ENCODE measurements at regions not wholly inside any gene's neighbourhood (a gene's known extent, or its start where the extent isn't known, plus 50 kb on each side); places are given as distances from the start of the nearest gene placed in this dataset.

DNA sequence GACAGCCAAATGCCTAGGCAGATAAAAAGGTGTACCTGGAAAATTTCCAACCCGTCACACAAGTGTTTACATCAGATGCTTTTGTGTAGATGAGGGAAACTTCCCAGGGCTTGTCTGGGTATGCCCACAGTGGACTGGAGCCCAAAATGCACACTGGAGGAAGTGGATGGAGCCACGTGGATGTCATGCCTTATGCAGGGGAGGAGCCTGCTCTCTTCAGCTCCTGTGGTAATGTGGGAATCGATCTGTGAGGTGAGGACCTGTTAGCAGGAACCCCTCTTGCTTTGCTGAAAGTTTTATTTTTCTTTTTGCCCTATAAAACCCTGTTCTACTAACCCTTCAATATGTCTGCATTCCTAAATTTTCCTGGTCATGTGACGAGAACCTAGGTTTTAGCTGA is 439.2 kb upstream of the CDH9 start:
- TF ChIP-seq, protein P1, sequence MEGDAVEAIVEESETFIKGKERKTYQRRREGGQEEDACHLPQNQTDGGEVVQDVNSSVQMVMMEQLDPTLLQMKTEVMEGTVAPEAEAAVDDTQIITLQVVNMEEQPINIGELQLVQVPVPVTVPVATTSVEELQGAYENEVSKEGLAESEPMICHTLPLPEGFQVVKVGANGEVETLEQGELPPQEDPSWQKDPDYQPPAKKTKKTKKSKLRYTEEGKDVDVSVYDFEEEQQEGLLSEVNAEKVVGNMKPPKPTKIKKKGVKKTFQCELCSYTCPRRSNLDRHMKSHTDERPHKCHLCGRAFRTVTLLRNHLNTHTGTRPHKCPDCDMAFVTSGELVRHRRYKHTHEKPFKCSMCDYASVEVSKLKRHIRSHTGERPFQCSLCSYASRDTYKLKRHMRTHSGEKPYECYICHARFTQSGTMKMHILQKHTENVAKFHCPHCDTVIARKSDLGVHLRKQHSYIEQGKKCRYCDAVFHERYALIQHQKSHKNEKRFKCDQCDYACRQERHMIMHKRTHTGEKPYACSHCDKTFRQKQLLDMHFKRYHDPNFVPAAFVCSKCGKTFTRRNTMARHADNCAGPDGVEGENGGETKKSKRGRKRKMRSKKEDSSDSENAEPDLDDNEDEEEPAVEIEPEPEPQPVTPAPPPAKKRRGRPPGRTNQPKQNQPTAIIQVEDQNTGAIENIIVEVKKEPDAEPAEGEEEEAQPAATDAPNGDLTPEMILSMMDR (IDR thresholded peaks at IDR 0.05): no peak
- TF ChIP-seq EZH2 (IDR thresholded peaks at IDR 0.05): no peak
- TF ChIP-seq EZH2phosphoT487 (IDR thresholded peaks at IDR 0.05): no peak
